Gastroesophageal sphincter (tissue), 3 donors: ENCODE measurements at regions not wholly inside any gene's neighbourhood (a gene's known extent, or its start where the extent isn't known, plus 50 kb on each side); places are given as distances from the start of the nearest gene placed in this dataset.

ENCODE experiments used
- EP300 ChIP-seq: sonication (generic); formaldehyde crosslinking; IDR thresholded peaks from one replicate; pipeline ENCODE4 v1.6.1; 2017; ENCODE audit warnings: antibody characterized with exemption, mild to moderate bottlenecking
- POLR2A ChIP-seq, 2 donors: fragments of 450-650 bp; IDR thresholded peaks; one replicate each; pipeline ENCODE4 v1.6.1; 2017; ENCODE audit warnings: antibody characterized with exemption in 2 of 2, mild to moderate bottlenecking in 2 of 2, moderate library complexity in 1 of 2
- POLR2AphosphoS5 ChIP-seq: sonication (generic); formaldehyde crosslinking; IDR thresholded peaks from one replicate; pipeline ENCODE4 v1.6.1; 2017; ENCODE audit warnings: antibody characterized with exemption
- TF ChIP-seq, protein P1 (sequence below), 4 experiments: fragments of 200-600 bp in 2 of 4; fragments of 450-650 bp in 2 of 4; sonication (generic) in 1 of 4; IDR thresholded peaks; one replicate each; pipeline ENCODE4 v1.5.1; 2017 to 2019; ENCODE audit warnings: antibody characterized with exemption in 4 of 4, mild to moderate bottlenecking in 2 of 4, moderate library complexity in 2 of 4

DNA sequence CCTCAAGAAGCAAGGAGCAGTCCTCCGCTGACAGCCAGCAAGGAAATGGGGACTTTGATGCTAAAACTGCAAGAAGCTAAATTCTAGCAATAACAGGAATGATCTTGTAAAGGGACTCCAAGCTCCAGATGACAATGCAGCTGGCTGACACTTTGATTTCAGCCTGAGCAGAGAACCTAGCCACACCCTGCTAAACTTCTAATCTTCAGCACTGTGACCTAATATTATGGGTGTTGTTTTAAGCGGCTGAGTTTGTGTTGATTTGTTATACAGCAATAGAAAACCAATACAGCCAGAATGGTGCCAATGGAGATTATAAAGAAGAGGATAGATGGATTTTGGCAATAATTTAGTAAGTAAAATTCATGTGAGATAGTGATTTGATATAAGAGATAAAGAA, 196.7 kb upstream of the SPHKAP start:
- TF ChIP-seq, protein P1, sequence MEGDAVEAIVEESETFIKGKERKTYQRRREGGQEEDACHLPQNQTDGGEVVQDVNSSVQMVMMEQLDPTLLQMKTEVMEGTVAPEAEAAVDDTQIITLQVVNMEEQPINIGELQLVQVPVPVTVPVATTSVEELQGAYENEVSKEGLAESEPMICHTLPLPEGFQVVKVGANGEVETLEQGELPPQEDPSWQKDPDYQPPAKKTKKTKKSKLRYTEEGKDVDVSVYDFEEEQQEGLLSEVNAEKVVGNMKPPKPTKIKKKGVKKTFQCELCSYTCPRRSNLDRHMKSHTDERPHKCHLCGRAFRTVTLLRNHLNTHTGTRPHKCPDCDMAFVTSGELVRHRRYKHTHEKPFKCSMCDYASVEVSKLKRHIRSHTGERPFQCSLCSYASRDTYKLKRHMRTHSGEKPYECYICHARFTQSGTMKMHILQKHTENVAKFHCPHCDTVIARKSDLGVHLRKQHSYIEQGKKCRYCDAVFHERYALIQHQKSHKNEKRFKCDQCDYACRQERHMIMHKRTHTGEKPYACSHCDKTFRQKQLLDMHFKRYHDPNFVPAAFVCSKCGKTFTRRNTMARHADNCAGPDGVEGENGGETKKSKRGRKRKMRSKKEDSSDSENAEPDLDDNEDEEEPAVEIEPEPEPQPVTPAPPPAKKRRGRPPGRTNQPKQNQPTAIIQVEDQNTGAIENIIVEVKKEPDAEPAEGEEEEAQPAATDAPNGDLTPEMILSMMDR (IDR thresholded peaks at IDR 0.05) = no peak
- TF ChIP-seq POLR2A (IDR thresholded peaks at IDR 0.05) (no peak), EP300 (no peak), POLR2AphosphoS5 (no peak)
